Ishikawa (cell line): ENCODE measurements at regions not wholly inside any gene's neighbourhood (a gene's known extent, or its start where the extent isn't known, plus 50 kb on each side); places are given as distances from the start of the nearest gene placed in this dataset.

ENCODE experiments used
- CEBPB ChIP-seq: IDR thresholded peaks from 2 replicates; pipeline ENCODE4 v1.6.1; 2012
- CREB1 ChIP-seq: IDR thresholded peaks from 2 replicates; pipeline ENCODE4 v1.6.1; 2012; ENCODE audit warnings: low read depth
- EGR1 ChIP-seq: IDR thresholded peaks from 2 replicates; pipeline ENCODE4 v1.6.1; 2012
- EP300 ChIP-seq: IDR thresholded peaks from 2 replicates; pipeline ENCODE4 v1.6.1; 2012; ENCODE audit warnings: borderline replicate concordance
- FOXM1 ChIP-seq: IDR thresholded peaks from 2 replicates; pipeline ENCODE4 v1.6.1; 2012; ENCODE audit warnings: low read depth, borderline replicate concordance
- NFIC ChIP-seq: IDR thresholded peaks from 2 replicates; pipeline ENCODE4 v1.6.1; 2012
- RAD21 ChIP-seq: IDR thresholded peaks from 2 replicates; pipeline ENCODE4 v1.6.1; 2012; ENCODE audit warnings: low read depth
- TAF1 ChIP-seq: IDR thresholded peaks from 2 replicates; pipeline ENCODE4 v1.6.1; 2012; ENCODE audit warnings: low read depth, mild to moderate bottlenecking
- TCF12 ChIP-seq: IDR thresholded peaks from 2 replicates; pipeline ENCODE4 v1.6.1; 2012; ENCODE audit warnings: low read depth
- TEAD4 ChIP-seq: IDR thresholded peaks from 2 replicates; pipeline ENCODE4 v1.6.1; 2012
- YY1 ChIP-seq: IDR thresholded peaks from 2 replicates; pipeline ENCODE4 v1.6.1; 2012; ENCODE audit warnings: low read depth
- ZBTB7A ChIP-seq: IDR thresholded peaks from 2 replicates; pipeline ENCODE4 v1.6.1; 2012; ENCODE audit warnings: low read depth
- TF ChIP-seq, protein P1 (sequence below): IDR thresholded peaks from 2 replicates; pipeline ENCODE4 v1.6.1; 2012
- TF ChIP-seq, protein P2 (sequence below): IDR thresholded peaks from 2 replicates; pipeline ENCODE4 v1.6.1; 2012
- TF ChIP-seq, protein P3 (sequence below): IDR thresholded peaks from 2 replicates; pipeline ENCODE4 v1.6.1; 2012; ENCODE audit warnings: low read depth, mild to moderate bottlenecking

DNA sequence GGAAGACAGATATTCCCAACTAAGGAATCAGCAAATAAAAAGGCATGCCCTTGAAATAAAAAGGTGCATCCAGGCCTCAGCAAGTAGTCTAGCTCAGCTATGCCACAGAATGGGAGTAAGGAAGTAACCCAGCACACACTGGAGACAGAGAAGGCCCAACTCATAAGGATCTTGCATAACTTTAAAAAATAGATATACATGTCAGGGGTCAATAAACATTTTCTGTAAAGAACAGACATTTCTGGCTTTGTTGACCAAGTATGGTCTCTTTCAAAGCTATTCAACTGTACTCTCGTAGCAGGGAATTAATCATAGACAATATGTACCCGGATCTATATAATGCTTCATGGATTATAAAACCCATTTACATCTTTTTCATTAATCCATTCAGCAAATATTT is 449.3 kb downstream of the TAFA4 start:
- TF ChIP-seq ZBTB7A = no peak
- TF ChIP-seq YY1 = no peak
- TF ChIP-seq, protein P1, sequence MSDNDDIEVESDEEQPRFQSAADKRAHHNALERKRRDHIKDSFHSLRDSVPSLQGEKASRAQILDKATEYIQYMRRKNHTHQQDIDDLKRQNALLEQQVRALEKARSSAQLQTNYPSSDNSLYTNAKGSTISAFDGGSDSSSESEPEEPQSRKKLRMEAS = no peak
- TF ChIP-seq, protein P2, sequence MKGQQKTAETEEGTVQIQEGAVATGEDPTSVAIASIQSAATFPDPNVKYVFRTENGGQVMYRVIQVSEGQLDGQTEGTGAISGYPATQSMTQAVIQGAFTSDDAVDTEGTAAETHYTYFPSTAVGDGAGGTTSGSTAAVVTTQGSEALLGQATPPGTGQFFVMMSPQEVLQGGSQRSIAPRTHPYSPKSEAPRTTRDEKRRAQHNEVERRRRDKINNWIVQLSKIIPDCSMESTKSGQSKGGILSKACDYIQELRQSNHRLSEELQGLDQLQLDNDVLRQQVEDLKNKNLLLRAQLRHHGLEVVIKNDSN = no peak
- TF ChIP-seq, protein P3, sequence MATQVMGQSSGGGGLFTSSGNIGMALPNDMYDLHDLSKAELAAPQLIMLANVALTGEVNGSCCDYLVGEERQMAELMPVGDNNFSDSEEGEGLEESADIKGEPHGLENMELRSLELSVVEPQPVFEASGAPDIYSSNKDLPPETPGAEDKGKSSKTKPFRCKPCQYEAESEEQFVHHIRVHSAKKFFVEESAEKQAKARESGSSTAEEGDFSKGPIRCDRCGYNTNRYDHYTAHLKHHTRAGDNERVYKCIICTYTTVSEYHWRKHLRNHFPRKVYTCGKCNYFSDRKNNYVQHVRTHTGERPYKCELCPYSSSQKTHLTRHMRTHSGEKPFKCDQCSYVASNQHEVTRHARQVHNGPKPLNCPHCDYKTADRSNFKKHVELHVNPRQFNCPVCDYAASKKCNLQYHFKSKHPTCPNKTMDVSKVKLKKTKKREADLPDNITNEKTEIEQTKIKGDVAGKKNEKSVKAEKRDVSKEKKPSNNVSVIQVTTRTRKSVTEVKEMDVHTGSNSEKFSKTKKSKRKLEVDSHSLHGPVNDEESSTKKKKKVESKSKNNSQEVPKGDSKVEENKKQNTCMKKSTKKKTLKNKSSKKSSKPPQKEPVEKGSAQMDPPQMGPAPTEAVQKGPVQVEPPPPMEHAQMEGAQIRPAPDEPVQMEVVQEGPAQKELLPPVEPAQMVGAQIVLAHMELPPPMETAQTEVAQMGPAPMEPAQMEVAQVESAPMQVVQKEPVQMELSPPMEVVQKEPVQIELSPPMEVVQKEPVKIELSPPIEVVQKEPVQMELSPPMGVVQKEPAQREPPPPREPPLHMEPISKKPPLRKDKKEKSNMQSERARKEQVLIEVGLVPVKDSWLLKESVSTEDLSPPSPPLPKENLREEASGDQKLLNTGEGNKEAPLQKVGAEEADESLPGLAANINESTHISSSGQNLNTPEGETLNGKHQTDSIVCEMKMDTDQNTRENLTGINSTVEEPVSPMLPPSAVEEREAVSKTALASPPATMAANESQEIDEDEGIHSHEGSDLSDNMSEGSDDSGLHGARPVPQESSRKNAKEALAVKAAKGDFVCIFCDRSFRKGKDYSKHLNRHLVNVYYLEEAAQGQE = no peak
- no peak for TF ChIP-seq CEBPB
- no peak for TF ChIP-seq TEAD4
- no peak for TF ChIP-seq EP300
- no peak for TF ChIP-seq RAD21
- no peak for TF ChIP-seq EGR1
- TF ChIP-seq CREB1 = no peak
- no peak for TF ChIP-seq NFIC
- TF ChIP-seq FOXM1 = no peak
- TF ChIP-seq TAF1 = no peak
- TF ChIP-seq TCF12 = no peak

DNA sequence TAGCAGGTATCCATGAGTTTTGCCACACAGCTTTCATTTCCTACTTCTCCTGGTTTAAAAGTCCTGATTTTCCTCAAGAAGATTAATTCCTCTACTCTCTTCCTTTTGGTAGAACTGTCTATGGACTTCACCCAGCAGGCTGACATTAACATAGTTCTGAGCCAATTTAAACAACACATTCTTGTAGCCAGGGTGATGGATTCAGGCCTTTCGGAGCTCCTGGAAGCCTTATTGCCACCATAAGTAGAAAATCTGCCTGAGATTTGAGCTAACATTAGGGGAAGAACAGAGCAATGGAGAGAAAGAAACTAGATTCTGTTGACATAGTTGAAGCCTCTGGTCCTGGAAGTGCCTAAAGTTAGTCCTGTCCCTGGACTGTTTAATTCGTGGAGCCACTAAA is 449.8 kb downstream of the TAFA4 start:
- no peak for TF ChIP-seq FOXM1
- TF ChIP-seq, protein P1 = no peak
- no peak for TF ChIP-seq TEAD4
- TF ChIP-seq RAD21 = no peak
- no peak for TF ChIP-seq TAF1
- TF ChIP-seq EP300 = no peak
- TF ChIP-seq, protein P3 = no peak
- TF ChIP-seq, protein P2 = no peak
- TF ChIP-seq EGR1 = no peak
- TF ChIP-seq ZBTB7A = no peak
- no peak for TF ChIP-seq CEBPB
- no peak for TF ChIP-seq YY1
- no peak for TF ChIP-seq CREB1
- TF ChIP-seq TCF12 = no peak
- no peak for TF ChIP-seq NFIC

DNA sequence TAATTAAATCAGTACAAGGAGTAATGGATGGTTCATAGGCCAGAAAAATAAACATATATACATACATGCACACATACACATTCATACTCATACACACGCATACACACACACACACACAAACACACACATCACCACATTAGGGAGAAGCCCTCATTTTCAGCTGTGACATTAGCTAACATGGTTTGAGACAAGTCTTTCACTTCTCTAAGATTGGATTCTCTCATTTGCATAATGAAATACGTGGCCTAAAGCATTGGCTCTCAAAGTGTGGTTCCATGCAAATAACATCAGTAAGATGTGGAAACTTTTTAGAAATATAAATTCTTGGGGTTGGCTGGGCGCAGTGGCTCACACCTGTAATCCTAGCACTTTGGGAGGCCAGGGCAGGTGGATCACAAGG is 452.6 kb downstream of the TAFA4 start:
- TF ChIP-seq, protein P3 = no peak
- TF ChIP-seq ZBTB7A = no peak
- no peak for TF ChIP-seq TAF1
- no peak for TF ChIP-seq TCF12
- no peak for TF ChIP-seq YY1
- no peak for TF ChIP-seq FOXM1
- no peak for TF ChIP-seq CEBPB
- TF ChIP-seq NFIC = no peak
- TF ChIP-seq, protein P1 = no peak
- TF ChIP-seq EP300 = no peak
- TF ChIP-seq RAD21 = no peak
- TF ChIP-seq, protein P2 = no peak
- no peak for TF ChIP-seq EGR1
- no peak for TF ChIP-seq TEAD4
- TF ChIP-seq CREB1 = no peak
